GM21447 (cell line): ENCODE measurements at regions not wholly inside any gene's neighbourhood (a gene's known extent, or its start where the extent isn't known, plus 50 kb on each side); places are given as distances from the start of the nearest gene placed in this dataset.
"Not testable (repeated sequence)": the region's sequence is repeated elsewhere in the genome, so short reads cannot be mapped to it uniquely, and the experiment has no call there.

Source experiments
- ATAC-seq: cut with Tn5 transposase; IDR thresholded peaks from one replicate; pipeline ENCODE4 v1.9.1; 2021; ENCODE audit not compliant: unreplicated experiment

DNA sequence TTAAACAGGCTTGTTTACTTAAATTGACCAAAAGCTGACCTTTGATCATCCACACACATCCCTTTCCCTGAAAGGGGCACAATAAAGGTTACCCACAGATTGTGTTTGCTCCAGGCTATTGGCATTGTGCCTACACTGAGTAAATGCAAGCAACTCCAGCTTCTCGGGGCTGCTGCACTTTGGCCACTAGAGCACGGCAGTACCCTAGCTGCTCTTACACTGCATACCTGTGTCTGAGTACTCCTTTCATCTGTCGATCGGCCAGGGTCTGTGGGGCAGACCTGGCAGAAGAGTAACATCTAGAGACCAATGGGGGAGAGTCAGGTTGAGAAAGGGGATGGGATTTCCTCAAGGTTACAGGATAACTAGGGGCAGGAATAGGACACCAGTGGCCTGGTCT is 281.9 kb upstream of the NMUR2 start:
- no peak for ATAC-seq

DNA sequence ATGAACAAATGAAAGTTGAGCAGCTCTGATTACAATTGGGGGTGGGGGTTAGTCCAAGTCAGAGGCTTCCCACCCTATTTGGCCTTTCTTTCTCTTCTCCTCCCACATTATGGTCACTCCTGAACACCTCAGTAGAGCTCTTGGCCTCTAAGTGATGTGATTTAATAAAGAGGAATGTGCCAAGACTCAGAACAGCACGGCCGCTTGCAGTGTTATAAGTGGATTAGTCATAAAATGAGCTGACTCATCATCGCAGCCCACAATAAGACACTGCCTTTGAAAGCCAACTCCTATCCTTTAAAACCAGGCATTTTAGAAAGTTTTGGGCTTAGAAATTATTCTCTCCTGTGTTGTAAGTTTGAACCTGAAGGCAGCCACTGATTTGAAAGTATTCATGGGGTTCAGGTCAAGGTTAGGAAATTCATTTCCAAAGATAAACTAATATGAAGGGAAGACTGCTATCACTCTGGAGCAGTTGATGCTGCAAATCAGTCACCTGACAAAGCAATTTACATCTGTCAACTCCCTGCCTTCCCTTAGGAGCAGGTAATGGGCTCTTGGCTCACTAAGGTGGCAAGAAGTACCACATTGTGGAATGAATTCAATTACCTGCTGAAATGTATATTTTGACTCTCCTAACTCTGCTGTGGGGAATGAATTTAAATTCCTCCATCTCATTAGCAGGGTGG is 283.6 kb upstream of the NMUR2 start:
- ATAC-seq, result no peak

DNA sequence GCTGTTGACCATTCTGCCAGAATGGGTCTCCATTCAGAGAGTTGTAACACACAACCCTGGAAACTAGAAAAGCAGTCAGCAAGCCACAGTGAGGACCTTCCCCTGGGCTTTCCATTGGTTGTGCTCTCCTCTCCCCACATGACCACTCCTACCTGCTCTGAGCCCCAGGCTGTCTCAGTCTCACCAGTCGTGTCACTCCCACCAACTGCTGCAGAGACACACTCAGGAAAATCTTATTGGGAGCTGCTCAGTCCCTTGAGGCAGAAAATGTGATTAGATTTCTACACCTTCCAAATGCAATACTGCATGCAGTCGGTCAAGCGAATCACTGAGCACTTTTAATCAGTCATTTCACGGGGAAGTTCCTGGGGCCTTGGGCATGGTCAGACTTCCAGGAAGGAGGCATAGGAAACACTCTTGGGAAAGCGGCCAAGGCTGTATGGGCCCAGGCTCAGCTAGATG is 284.2 kb upstream of the NMUR2 start:
- ATAC-seq, result no peak

DNA sequence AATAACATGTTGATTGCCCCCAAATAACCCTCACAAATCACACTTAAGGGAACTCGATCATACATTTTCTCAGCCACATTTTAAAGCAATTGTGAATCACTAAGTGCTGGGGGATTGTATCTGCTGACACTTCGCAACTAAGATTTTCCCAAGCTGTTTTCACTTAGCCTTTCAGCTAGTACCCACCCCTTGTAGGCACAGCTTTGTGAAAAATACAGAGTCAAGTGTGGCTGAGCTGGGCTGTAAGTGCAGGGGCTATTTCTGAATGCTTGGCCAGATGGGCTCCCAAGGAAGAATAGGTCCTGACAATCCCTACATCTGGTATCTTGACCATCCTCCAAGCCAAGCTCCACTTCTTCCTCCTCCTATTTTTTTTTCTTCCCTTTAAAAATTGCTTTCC is 289.2 kb upstream of the NMUR2 start:
- ATAC-seq, result no peak

DNA sequence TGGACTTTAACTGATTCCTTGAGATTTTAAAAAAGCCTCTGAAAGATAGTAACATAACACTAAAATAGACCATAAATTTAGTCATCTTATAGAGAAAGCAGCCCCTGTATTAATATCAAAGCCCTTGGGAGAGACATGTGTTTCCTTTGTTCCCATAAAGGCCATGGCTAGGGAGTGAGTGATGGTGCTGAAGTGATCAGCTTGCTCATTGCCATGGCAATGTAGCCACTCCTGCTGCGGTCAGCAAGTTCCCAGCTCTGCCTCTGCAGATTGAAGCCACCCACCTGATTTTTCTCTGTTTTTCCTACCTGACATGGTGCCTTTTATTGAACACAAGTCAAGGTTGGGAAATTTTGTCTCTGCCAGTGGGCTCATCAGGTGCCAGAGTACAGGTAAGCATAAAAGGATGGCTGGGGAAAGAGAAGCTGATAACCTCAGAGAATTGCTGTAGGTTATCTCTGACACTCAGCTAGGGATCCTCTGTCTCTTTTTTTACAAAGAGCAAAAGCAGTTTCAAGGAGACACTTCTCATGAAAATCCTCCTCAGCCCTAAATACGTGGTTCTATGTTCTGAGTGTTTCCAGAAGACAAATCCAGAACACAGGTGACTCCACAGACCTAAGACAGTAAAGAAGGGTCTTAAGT is 296.3 kb upstream of the NMUR2 start:
- no peak for ATAC-seq

DNA sequence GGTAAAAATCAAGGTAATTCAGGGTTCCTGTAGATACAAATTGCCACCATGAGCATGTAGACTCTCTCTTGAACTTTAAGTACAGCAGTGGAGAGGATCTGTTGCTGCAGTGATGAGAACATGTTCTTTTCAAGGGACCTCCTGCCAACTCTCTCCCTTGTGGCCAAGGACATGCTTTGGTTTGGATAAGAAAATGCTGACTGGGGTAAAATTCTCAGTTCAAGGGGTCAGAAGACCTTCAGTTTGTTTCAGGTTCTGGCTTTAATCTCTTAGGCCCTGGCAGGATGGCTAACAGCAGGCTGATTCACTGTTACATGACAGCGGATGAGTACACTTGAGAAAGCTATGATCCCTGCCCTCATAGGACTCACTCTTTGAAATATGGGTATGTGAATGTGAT is 299.2 kb upstream of the NMUR2 start:
- no peak for ATAC-seq

DNA sequence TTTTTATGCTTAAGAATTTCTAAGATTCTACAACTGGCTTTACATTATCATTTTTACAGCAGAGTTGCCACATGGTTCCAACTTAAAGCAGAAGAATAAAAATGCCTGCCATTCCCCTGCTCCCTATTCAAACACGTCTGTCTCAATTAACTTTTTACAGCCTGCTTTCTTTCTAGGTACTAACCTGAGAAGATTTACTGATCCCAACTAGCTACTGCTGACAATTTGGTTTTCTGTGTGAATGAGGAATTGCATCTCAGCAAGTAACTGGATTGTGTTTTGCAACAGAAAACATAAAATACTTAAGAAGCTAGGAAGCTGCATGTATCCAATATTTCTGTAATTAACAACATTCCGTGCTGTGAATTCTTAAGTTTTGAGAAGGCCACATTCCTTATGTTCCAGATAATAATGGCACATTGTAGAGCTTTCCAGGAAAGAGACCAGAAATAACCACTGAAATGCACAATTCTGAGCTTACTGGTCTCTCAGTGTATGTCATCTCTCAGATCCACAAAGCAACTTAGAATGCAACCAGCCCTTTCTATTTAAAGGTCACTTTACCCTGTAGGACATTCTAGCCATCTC is 306.8 kb upstream of the NMUR2 start:
- ATAC-seq, result no peak

DNA sequence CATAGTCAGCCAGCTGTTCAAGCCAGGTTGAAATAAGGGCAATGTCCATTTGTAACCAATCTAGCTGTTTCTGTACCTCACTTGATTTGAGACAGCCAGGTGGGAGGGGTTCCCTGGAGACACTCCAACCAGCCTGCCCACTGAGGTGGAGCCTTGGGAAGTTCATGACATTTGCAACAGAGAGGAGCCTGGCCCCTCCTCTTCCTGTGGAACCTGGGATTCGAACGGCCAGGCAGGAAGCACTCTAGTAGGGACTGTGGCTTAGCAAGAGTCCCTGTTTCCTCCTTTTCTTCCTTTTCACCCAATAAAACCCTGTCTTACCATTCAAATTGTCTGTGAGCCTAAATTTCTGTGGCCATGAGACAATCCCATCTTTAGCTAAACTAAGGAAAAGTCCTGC is 312.3 kb upstream of the NMUR2 start:
- ATAC-seq, result no peak

DNA sequence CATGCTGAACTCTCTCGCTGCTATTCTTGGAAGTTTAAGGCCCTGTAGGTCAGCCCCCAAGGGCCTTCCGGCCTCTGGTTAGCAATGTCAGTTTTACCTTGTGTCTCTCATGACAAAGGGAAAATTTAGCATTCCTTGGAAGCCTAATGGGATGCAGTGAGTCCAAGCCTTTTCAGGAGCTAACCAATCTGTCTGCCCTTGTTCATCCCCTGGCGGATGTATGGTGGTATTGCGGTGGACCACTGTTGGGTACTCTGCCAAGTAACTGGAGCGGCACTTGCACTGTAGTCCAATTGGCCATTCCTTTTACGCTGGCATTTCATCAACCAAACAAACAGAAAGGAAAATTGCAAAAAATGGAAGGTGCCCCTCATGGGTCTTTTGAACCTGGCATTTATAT is 318.4 kb upstream of the NMUR2 start:
- no peak for ATAC-seq

DNA sequence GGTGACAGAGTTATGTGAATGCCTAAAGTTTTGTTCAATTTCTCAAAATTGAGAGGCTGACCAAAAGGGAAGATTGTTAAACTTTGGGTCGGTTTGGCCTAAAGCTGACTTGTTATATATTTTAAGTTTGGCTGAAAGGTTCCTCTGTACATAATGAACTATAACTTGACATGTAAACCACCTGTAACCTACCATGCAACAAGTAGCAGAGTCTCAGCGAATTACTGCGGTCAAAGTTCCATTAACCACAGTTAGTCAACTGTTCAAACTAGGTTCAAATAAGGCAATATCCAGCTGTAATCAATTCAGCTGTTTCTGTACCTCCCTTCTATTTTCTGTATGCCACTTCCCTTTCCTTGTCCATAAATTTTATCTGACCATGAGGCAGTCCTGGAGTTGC is 325.1 kb upstream of the NMUR2 start:
- ATAC-seq, result no peak

DNA sequence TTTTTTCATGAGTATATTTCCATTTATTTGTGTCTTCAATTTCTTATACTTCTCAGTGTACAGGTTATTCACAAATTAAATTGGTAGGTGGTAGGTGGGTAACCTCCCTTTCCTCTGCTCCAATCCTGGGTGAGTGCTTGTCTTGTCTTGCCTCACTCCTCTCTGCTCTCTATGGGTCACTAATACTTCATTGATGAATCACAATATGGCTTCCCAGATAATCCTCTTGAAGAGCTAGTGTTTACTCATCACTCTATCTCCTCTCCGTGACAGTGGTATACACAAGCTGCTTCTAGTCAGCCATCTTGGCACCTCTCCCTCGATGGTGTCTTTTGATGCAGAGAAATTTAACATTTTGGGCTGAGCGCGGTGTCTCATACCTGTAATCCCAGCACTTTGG is 331.8 kb upstream of the NMUR2 start:
- no peak for ATAC-seq

DNA sequence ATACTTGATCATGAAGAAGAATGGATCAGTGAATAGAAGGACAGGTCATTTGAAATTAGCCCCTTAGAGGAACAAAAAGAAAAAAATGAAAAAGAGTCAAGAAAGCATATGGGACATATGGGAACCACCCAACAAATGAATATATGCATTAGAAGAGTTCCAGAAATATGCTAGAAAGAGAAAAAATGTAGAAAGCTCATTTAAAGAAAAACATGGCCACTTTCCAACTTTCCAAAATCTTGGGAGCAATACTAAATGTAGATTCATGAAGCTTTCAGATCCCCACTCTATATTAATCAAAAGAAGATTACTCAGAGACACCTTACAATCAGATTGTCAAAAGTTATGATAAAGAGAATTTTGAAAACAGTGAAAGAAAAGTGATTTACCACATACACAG is 334.8 kb upstream of the NMUR2 start:
- no peak for ATAC-seq

DNA sequence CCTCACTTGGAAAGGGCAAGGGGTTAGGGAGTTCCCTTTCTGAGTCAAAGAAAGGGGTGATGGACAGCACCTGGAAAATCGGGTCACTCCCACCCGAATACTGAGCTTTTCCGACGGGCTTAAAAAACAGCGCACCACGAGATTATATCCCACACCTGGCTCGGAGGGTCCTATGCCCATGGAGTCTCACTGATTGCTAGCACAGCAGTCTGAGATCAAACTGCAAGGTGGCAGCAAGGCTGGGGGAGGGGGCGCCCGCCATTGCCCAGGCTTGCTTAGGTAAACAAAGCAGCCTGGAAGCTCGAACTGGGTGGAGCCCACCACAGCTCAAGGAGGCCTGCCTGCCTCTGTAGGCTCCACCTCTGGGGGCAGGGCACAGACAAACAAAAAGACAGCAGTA is 336.0 kb upstream of the NMUR2 start:
- ATAC-seq, result not testable (repeated sequence)

DNA sequence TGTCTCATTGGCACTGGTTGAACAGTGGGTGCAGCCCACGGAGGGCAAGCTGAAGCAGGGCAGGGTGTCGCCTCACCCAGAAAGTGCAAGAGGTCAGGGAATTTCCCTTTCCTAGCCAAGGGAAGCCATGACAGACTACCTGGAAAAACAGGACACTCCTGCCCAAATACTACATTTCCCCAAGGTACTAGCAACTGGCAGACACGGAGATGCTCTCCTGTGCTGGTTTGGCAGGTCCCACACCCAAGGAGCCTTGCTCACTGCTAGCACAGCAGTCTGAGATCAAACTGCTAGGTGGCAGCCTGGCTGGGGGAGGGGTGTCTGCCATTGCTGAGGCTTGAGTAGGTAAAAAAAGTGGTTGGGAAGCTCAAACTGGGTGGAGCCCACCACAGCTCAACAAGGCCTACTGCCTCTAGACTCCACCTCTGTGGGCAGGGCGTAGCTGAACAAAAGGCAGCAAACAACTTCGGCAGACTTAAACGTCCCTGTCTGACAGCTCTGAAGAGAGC is 382.7 kb upstream of the NMUR2 start:
- not testable (repeated sequence) for ATAC-seq

DNA sequence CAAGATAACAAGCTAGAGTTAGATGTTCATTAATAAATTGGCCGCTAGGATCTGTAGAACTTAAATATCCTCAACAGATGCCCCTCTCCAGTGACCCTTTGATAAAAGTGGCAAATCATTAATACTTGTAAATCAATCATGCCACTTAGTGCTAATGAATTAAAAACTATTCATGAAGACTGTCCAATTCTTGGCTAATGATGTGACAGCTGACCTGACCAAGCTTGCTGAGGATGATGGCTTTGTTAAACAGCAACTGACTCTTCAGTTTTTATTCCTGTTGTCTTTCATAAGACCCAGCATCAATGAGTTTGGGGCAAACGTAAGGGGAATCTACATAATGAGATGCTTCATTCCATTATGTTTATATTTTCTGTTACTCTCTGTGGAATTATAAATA is 396.8 kb upstream of the NMUR2 start:
- no peak for ATAC-seq

DNA sequence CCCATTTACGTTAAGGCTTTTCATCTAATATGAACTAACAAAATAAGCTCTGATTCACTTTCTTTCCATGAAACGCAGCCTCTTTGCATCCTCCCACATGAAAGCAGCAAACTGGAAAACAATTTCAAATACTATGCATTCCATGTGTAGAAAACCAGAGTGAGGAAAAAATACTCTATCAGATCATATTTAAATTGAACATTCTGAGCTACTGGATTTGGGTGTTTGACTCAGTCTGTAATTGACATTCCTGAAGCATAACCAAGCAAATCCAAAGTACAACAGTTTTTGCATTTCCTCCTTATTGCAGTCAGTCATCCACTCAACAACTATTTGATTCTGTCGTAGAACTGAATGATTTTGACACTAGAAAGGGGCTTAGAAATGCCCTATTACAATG is 399.1 kb upstream of the NMUR2 start:
- ATAC-seq, result no peak

DNA sequence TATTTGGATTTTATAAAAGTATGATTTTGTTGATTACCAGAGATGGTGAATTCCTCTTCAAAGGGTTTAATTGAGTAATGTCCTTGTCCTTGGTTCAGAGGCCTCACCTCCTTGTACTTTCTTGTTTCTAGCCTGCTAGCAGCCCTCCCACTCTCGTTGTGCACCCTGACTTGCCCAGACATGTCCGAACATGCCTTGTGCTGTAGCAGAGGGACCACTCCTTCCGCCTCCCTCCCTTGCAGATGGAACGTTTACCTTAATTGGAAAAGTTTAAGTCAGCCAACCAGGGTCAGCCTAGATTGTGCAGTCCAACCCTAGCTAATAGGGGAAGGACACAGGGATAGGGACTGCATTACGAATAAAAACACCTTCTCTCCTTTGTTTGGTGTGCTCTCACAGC is 406.9 kb upstream of the NMUR2 start:
- ATAC-seq, result no peak

DNA sequence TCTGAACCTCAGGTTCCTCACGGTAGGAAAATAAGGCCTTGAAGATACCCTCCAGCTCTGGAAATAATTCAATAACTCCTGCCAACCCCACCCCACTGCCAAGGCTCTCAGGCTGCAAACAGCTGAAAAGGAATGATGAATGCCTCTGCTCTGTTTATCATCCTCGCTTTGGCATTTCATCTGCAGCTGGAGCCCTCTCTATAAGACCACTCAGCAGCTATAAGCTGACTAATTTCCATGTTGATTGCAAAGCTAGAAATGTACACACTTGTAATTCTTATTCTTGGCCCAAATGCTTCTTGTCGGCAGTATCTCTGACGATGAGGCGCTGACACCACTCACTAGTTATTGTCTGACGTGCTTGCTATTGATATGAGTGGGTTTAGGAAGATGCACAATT is 408.4 kb upstream of the NMUR2 start:
- ATAC-seq, result no peak

DNA sequence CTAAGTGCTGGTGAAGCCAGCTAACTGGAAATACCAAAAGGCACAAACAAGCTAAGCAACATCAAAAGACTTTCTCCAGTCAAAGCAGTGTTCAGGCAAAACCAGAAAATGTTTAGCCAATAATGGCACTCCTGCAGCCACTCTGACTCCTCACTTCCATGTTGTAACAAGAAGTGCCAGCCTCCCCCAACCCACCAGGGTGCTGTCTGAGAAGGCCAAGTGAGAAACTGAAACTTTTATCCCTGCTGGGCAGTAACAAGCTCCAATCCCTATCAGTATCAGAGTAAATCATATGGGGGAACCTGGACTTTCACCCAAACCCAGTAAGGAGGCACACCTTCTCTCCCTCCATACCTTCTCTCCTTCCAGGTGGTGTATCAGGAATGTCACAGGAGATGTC is 414.8 kb upstream of the NMUR2 start:
- no peak for ATAC-seq

DNA sequence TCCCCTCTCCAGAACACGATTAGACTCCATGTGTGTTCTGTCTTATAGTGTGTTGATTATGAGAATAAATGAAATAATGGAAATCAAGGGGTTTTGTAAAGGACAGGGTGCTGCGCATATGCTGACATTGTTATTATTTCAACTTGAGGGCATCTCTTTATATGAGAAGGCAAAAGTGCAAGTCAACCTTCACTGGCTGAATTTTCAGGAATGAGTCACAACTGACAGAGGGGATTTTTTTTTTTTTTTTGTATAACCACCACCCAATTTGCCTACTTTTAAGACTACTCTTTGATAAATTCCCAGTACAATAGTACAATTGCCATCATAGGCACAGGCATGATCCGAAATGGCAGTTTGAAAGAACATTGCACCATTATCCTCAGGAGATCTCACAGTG is 419.2 kb upstream of the NMUR2 start:
- no peak for ATAC-seq

DNA sequence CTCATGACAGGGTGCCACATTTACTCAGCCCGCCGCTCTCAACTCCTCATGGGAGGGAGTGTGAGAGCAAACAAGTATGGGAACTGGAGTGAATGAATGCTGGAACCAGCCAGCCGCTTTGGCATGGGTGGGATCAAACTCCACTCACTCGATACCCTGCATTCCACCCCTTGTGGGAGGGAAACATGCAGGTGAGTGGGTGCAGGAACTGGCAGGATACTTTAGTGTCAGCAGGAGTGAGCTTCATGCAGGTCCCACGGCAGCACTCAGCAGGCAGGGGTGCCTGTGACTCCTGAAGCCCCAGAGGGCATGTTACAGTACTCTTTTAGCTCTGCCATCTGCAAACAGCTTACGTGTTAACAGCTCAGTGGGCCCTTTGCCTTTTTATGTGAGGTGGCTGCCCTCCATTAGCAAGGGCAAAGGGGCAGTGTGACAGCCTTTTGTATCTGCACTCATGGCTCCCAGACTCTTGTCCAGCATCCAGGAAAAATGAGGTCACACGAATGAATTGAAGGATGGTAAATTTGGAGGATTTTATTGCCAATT is 433.2 kb upstream of the NMUR2 start:
- ATAC-seq, result no peak

DNA sequence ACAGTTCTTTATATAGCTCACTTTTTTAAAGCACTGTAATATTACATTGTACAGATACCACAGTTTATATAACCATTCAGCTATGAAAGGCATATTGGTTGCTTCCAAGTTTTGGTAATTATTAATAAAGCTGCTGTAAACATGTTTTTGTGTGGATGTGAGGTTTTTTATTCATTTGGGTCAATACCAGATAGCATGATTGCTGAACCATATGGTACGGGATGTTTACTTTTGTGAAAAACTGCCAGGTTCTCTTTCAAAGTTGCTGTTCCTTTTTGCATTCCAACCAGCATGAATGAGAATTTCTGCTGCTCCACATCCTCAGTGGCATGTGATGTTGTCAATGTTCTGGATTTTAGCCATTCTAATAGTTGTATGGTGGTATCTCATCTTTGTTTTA is 439.6 kb upstream of the NMUR2 start:
- no peak for ATAC-seq
